Stimulated activated naive B cell treated with anti-CD40 and anti-IgM and Interleukin-4, amounts not matched to agents 10 μg/mL and 1 μg/mL and 100 μg/mL, for 72 hours (primary cell): ENCODE measurements at regions not wholly inside any gene's neighbourhood (a gene's known extent, or its start where the extent isn't known, plus 50 kb on each side); places are given as distances from the start of the nearest gene placed in this dataset.
A peak's percentile ranks its signal among the peaks of the same experiment; 100 is the strongest.
"Not testable (repeated sequence)": the region's sequence is repeated elsewhere in the genome, so short reads cannot be mapped to it uniquely, and the experiment has no call there.

Experiments
- ATAC-seq, 2 donors: fragments of 150-1000 bp; cut with Tn5 transposase; replicated peaks; 2 replicates each; pipeline ENCODE4 v1.10.0; 2021; ENCODE audit warnings: moderate library complexity in 1 of 2
- DNase-seq: peaks from one replicate; pipeline ENCODE4 v3.0.0; 2021
- H3K27ac Mint-ChIP-seq: one replicate; pipeline ENCODE4 v1.8.0; 2022; ENCODE audit warnings: mild to moderate bottlenecking, mixed read lengths
- H3K27me3 Mint-ChIP-seq, 2 donors: one replicate each; pipeline ENCODE4 v1.8.0; 2022; ENCODE audit warnings: mixed read lengths in 2 of 2
- H3K36me3 Mint-ChIP-seq, 2 donors: one replicate each; pipeline ENCODE4 v1.8.0; 2022; ENCODE audit warnings: mixed read lengths in 2 of 2, mild to moderate bottlenecking in 1 of 2
- H3K4me1 Mint-ChIP-seq, 2 donors: one replicate each; pipeline ENCODE4 v1.8.0; 2022; ENCODE audit warnings: mixed read lengths in 2 of 2, mild to moderate bottlenecking in 1 of 2
- H3K4me3 Mint-ChIP-seq, 2 donors: one replicate each; pipeline ENCODE4 v1.8.0; 2022; ENCODE audit warnings: mild to moderate bottlenecking in 2 of 2, mixed read lengths in 2 of 2, moderate library complexity in 1 of 2
- H3K9me3 Mint-ChIP-seq, 2 donors: one replicate each; pipeline ENCODE4 v1.8.0; 2022; ENCODE audit warnings: mixed read lengths in 2 of 2, mild to moderate bottlenecking in 1 of 2

DNA sequence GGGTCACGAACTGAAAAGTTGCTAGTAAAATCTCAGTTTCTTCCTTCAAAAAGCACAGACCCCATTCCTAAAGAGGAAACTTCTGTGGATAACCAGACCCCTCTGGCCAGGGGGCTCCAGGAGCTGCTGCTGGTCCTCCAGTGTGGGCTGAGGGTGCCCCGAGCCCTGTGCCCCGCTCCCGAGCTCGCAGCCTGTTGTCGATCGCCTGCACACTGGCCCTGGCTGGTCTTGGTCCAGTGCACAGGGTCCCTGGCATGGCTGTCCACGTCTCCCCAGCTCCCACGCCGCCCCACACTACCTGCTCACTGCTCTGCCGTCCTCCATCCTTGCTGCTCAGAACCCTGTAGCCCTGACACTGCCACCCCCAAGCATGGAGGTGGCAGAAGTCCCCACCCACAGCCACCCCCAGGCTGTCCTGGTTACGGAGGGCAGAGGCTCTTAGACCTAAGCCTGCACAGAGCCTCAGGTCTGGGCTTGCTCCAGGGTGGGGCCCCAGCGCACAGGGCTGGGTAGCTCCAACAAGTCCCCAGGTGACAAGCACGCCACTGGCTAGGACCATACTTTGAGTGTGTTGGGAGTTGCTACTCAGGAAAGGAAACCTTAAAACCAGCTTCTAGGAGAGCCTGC is 87.0 kb downstream of the PLXNA1 start:
- peaks cover 0 to 2% of the 10 kb centered on the region in 2 donors for H3K9me3 Mint-ChIP-seq
- H3K27me3 Mint-ChIP-seq = peaks cover 55 to 66% of the 10 kb centered on the region in 2 donors
- DNase-seq (no peak), ATAC-seq (no peak)
- H3K36me3 Mint-ChIP-seq = no peaks in the 10 kb centered on the region
- H3K27ac Mint-ChIP-seq = no peak overlapping the region
- no peak overlapping the region for H3K4me3 Mint-ChIP-seq
- peaks cover 6 to 9% of the 10 kb centered on the region in 2 donors for H3K4me1 Mint-ChIP-seq

DNA sequence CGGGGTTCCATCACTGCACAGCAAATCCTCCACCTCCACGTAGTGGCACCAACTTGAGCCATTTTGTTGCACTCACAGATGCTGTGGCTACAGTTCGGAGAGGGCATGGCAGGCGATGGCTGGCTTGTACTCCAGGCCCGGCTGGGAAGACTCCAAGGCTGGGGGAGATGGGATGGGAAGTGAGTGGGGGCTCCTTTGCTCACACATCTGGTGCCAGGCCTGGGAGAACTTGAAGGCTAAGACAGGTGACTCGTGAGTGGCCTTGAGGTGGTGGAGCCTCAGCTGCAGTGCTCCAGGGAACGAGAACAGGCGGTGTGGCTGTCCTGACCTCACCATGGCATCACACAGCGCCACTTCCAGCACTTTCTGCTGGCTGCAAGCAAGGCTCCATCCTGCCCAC is 87.9 kb downstream of the PLXNA1 start:
- no peak for DNase-seq
- no peak overlapping the region for H3K4me3 Mint-ChIP-seq

DNA sequence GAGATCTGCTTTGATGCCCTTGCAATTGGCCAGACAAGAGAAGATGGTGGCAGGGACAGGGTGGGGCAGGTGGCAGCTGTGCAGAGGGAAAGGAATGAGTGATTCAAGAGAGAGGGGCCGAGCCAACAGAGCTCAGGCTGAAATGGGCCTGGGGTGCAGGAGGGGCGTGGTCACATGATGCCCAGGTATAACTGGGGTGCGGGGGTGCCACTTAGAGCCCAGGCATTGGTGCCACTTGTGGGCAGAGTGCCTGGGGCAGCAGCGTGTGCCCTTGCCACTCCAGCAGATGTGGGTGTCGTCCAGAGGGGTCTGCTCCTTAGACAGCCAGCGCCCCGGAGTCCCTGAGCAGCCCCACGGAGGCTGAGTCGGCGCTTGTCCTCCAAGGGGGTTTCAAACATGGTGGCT is 88.7 kb downstream of the PLXNA1 start:
- Mint-ChIP-seq H3K27ac (no peak overlapping the region), H3K27me3 (peaks cover 40 to 50% of the 10 kb centered on the region in 2 donors), H3K9me3 (peaks cover 0 to 4% of the 10 kb centered on the region in 2 donors), H3K4me3 (no peak overlapping the region), H3K36me3 (no peaks in the 10 kb centered on the region), H3K4me1 (peaks cover 12 to 16% of the 10 kb centered on the region in 2 donors)
- ATAC-seq = no peak
- DNase-seq = no peak

More for the DNA sequence above, 87.9 kb downstream of the PLXNA1 start:
- no peak overlapping the region for H3K27ac Mint-ChIP-seq
- no peaks in the 10 kb centered on the region for H3K36me3 Mint-ChIP-seq
- ATAC-seq = no peak
- peaks cover 12 to 16% of the 10 kb centered on the region in 2 donors for H3K4me1 Mint-ChIP-seq
- peaks cover 48 to 57% of the 10 kb centered on the region in 2 donors for H3K27me3 Mint-ChIP-seq
- peaks cover 0 to 4% of the 10 kb centered on the region in 2 donors for H3K9me3 Mint-ChIP-seq

DNA sequence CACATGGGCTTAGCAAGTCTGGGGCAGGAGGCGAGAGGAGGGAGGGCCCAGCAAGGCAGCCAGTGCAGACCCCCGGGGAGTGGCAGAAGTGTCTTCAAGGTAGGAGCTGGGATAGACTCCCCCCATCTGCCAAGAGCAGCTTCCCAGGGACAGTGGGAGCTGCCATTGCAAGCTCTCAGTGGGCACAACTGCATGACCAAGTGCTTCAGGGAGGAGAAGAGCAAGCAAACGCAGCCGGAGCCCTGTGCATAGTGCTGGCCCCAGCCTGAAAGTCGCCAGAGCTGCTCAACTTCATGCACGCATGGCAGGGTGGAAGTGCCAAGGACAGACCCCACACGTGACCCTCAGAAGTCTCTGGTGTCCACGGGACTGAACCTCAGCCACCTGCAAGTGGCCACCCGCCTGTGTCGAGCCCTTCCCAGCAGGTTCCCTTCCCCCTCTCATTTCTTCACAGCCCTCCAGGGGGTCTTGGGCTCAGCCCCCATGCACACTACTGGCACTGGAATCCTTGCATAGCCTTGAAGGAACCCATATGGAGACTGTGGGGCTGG is 89.4 kb downstream of the PLXNA1 start:
- H3K4me1 Mint-ChIP-seq = peaks cover 12 to 16% of the 10 kb centered on the region in 2 donors
- H3K27ac Mint-ChIP-seq = no peak overlapping the region
- no peak overlapping the region for H3K4me3 Mint-ChIP-seq
- ATAC-seq (no peak), DNase-seq (no peak)
- H3K9me3 Mint-ChIP-seq = peaks cover 0 to 4% of the 10 kb centered on the region in 2 donors
- peaks cover 38 to 49% of the 10 kb centered on the region in 2 donors for H3K27me3 Mint-ChIP-seq
- no peaks in the 10 kb centered on the region for H3K36me3 Mint-ChIP-seq

DNA sequence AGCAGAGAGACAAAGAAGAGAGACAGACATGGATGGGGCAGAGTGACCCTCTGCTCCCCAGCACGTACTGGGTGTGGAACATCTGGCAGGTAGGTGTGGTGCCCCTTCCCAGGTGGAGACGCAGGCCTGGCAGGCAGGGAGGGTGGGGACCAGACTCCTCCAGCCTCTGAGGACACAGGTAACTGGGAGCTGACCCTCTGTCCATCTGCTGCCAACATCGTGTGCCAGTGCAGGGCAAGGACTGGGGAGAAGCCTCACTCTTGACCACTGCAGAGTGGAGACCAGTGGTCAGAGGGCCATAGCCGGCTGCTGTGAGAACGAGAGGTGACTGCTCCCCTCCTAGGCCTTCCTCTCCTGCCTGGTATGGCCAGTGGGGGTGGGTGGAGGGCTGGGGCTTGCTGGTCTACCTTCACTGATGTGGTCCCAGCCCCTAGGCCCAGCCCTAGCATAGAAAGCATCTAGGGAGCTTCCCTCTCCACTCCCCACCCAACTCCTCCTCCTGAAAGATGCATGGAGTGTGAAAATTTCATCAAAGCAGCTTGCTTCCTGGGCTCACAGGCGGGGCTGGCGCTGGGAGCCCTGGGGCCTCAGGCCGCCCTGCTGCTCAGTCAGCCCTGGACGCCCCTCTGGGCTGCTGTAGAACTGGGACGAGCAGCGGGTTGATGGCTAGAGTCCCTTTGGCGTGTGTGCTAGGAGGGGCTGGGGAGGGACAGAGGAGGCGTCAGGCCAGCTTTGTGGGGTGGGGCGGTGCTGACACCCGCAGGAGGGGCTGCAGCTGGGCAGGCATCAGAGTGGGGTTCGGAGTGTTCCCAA is 90.3 kb downstream of the PLXNA1 start:
- no peak for DNase-seq
- Mint-ChIP-seq H3K4me3 (no peak overlapping the region), H3K4me1 (peaks cover 12 to 16% of the 10 kb centered on the region in 2 donors), H3K27me3 (peaks cover 30 to 46% of the 10 kb centered on the region in 2 donors), H3K27ac (no peak overlapping the region), H3K9me3 (peaks cover 0 to 4% of the 10 kb centered on the region in 2 donors), H3K36me3 (no peaks in the 10 kb centered on the region)
- no peak for ATAC-seq

DNA sequence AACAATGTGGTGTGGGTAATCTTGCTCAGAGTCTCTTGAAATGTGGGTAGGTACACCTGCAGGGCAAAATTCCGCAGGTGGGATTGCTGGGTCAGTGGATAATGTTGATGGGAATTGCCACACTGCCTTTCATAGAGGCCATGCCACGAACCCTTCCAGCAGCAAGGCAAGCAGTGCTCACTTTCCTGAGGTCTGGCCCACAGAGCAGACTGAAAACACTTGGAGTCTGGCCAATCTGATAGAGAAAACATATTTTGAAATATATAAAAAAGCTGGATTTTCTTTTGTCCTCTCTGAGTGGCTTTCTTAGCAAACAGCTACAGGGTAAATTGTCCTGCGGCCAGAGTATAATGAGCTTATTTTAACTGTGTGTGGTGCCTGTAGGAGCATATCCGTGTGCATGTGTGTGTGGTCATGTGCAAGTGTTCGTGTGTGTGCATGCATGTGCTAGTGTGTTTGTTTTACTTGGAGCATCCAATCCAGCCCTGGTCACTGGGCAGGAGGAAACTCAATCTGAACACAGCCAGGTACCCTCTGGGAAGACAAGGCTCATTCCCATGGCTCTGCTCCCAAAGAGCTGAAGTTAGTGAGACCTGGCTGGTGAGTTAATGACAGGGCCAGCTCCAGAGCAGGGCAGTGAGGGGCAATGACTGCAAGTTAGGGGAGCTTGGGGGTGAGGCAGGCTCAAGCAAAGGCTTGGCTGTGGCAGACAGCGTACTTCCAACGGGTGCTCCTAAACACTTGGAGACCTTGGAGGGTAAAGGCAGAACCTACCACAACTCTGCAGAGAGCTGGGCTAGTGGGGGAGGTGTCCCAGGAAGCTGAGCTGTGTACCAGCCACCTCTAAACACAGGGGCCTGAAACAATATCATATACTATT is 91.3 kb downstream of the PLXNA1 start:
- no peaks in the 10 kb centered on the region for H3K36me3 Mint-ChIP-seq
- H3K9me3 Mint-ChIP-seq = peaks cover 0 to 4% of the 10 kb centered on the region in 2 donors
- H3K27ac Mint-ChIP-seq = no peak overlapping the region
- no peak for DNase-seq
- peaks cover 23 to 42% of the 10 kb centered on the region in 2 donors for H3K27me3 Mint-ChIP-seq
- no peak overlapping the region for H3K4me3 Mint-ChIP-seq
- peaks cover 12 to 16% of the 10 kb centered on the region in 2 donors for H3K4me1 Mint-ChIP-seq
- no peak for ATAC-seq

DNA sequence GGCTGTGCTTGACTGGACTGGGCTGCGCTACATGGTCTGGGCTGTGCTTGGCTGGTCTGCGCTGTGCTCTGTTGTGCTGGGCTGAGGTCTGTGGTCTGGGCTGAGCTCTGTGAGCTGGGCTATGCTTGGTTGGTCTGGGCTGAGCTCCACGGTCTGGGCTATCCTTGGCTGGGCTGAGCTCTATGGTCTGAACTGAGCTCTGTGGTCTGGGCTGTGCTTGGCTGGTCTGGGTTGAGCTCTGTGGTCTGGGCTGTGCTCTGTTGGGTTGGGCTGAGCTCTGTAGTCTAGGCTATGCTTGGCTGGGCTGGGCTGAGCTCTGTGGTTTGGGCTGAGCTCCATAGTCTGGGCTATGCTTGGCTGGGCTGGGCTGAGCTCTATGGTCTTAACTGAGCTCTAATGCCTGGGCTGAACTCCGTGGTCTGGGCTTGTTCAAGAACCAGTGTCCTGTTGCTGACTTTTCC is 92.0 kb downstream of the PLXNA1 start:
- DNase-seq (peak; percentile 56), ATAC-seq (peak; percentile 88 to 94)
- peak overlapping the region; percentile 70 for H3K27ac Mint-ChIP-seq
- no peak overlapping the region for H3K4me3 Mint-ChIP-seq
- H3K27me3 Mint-ChIP-seq = peaks cover 19 to 38% of the 10 kb centered on the region in 2 donors
- H3K4me1 Mint-ChIP-seq = peaks cover 12 to 16% of the 10 kb centered on the region in 2 donors
- peaks cover 0 to 4% of the 10 kb centered on the region in 2 donors for H3K9me3 Mint-ChIP-seq
- H3K36me3 Mint-ChIP-seq = no peaks in the 10 kb centered on the region

DNA sequence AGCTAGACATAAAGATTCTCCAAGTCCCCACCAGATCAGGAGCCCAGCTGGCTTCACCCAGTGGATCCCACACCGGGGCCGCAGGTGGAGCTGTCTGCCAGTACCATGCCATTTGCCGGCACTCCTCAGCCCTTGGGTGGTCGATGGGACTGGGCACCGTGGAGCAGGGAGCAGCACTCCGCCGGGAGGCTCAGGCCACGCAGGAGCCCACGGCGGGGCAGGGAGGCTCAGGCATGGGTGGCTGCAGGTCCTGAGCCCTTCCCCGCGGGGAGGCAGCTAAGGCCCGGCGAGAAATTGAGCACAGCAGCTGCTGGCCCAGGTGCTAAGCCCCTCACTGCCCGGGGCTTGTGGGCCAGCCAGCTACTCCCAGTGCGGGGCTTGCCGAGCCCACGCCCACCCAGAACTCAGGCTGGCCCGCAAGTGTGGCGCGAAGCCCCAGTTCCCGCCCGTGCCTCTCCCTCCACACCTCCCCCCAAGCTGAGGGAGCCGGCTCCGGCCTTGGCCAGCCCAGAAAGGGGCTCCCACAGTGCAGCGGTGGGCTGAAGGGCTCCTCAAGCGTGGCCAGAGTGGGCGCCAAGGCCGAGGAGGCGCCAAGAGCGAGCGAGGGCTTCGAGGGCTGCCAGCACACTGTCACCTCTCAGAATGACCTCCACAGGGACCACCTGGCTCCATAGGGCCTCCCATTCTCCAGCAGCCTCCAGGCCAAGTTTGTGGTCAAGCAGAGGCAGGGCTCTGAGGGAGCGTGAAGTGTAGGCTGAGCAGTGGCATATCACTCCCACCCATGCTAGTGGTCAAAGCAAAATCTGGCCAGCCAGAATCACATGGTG is 93.5 kb downstream of the PLXNA1 start:
- not testable (repeated sequence) for DNase-seq, H3K9me3 Mint-ChIP-seq, H3K27ac Mint-ChIP-seq, H3K36me3 Mint-ChIP-seq, H3K4me3 Mint-ChIP-seq, ATAC-seq
- H3K4me1 Mint-ChIP-seq = peaks cover 12 to 16% of the 10 kb centered on the region in 2 donors
- H3K27me3 Mint-ChIP-seq = peaks cover 13 to 41% of the 10 kb centered on the region in 2 donors

DNA sequence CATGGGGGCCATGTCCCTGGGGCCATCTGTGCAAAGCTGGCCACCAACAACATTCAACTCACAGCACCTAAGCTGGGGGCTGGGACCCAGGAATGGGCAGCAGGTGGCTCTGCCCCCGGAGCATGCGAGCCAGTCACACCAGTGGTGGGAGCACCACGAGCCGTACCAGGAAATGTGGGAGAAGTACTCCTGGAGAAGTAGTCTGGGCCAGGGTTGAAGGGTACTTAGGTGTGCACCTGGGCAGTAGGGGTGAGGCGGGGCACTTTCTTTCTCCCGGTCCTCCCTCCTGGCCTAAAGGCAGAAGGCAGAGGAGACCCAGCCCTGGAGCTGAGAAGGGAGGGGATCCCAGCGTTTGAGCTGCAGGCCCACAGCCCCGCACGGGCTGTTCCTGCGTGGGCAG is 94.2 kb downstream of the PLXNA1 start:
- DNase-seq = no peak

DNA sequence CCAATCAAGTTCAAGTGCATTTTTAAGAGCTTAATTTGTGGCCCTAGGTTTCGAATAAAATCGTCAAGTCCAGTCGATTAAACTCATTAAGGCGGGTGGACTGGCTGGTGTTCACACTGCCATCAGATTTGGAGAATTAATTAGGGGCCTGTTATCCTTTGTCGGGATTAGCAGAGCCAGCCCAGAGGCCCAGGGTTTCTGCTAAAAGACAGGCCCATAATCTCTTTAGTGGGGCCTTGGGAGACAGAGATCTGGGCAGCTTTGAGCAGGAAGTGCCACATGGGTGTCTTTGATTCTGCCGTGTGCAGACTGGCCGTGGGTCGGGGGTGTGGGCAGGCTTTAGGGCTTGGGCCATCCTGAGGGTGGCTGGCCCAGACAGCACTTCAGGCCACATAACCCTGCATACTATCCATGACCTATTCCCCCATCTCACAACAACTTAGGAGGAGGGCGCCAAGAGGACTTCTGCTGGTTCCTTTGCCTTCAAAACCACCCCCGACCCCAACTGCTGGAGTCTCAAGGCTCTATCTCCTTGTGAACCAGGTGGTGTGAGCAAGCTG is 94.7 kb downstream of the PLXNA1 start:
- Mint-ChIP-seq H3K27me3 (peaks cover 11 to 47% of the 10 kb centered on the region in 2 donors), H3K27ac (no peak overlapping the region), H3K9me3 (peaks cover 0 to 4% of the 10 kb centered on the region in 2 donors), H3K36me3 (no peaks in the 10 kb centered on the region), H3K4me3 (no peak overlapping the region), H3K4me1 (peaks cover 12 to 16% of the 10 kb centered on the region in 2 donors)
- ATAC-seq = no peak
- DNase-seq = no peak

More for the DNA sequence above, 94.2 kb downstream of the PLXNA1 start:
- Mint-ChIP-seq H3K36me3 (no peaks in the 10 kb centered on the region), H3K27ac (no peak overlapping the region), H3K27me3 (peaks cover 11 to 45% of the 10 kb centered on the region in 2 donors), H3K4me1 (peaks cover 12 to 16% of the 10 kb centered on the region in 2 donors), H3K9me3 (peaks cover 0 to 4% of the 10 kb centered on the region in 2 donors), H3K4me3 (no peak overlapping the region)
- ATAC-seq = no peak

DNA sequence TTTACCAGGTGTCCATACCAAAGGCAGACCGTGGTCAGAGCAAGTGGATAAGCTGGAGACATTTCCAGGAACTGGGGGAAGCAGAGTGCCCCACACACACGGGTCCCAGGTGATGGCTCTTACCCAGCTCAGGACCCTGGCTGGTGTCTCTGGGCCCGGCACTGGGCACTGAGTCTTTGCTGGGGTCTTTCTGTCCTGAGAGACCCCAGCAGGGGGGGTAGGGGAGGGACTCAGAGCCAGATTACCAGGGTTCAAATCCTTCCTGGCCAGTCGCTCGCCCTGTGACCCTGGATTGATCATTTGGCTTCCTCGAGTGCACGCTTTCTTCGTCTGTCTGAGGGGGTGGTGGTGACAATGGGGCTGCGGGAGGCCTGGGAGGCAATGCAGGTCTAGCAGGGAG is 95.7 kb downstream of the PLXNA1 start:
- Mint-ChIP-seq H3K36me3 (no peaks in the 10 kb centered on the region), H3K4me1 (peaks cover 12 to 16% of the 10 kb centered on the region in 2 donors), H3K27ac (no peak overlapping the region), H3K27me3 (peaks cover 17 to 39% of the 10 kb centered on the region in 2 donors), H3K9me3 (peaks cover 0 to 4% of the 10 kb centered on the region in 2 donors), H3K4me3 (no peak overlapping the region)
- no peak for DNase-seq
- ATAC-seq = no peak

DNA sequence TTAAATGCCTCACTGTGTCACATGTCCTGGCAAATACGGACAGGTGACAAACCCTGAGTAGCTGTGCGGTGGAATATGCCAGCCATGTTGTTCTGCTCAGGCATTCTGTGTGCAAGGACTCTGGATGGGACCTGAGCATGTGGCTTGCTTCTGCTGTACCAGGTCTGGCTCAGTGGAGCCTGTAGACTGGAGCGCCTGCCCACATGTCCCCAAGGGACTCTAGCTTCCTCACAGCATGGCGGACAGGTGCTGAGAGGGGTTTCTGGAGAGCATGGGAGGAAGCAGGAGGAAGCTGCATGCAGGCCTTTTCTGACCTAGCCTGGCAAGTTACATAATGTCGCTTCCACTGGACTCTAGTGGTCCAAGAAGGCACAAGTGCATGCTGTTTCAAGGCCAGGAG is 96.3 kb downstream of the PLXNA1 start:
- Mint-ChIP-seq H3K27me3 (peaks cover 20 to 39% of the 10 kb centered on the region in 2 donors), H3K4me3 (no peak overlapping the region), H3K9me3 (peaks cover 0 to 3% of the 10 kb centered on the region in 2 donors), H3K4me1 (peaks cover 11 to 14% of the 10 kb centered on the region in 2 donors), H3K27ac (no peak overlapping the region), H3K36me3 (no peaks in the 10 kb centered on the region)
- no peak for ATAC-seq
- no peak for DNase-seq
